ENCODE measurements at regions not wholly inside any gene's neighbourhood (a gene's known extent, or its start where the extent isn't known, plus 50 kb on each side); places are given as distances from the start of the nearest gene placed in this dataset.

- TF ChIP-seq CTCF (IDR thresholded peaks at IDR 0.05; ENCODE audit: unreplicated experiment), result no peak
- Mint-ChIP-seq H3K27ac (ENCODE audit: unreplicated experiment) (no peak overlapping the region), H3K4me1 (ENCODE audit: low read depth, unreplicated experiment) (no peaks in the 10 kb centered on the region), H3K27me3 (ENCODE audit: unreplicated experiment) (no peaks in the 10 kb centered on the region), H3K36me3 (ENCODE audit: insufficient read depth, unreplicated experiment) (no peaks in the 10 kb centered on the region), H3K9me3 (ENCODE audit: low read depth, unreplicated experiment) (no peaks in the 10 kb centered on the region), H3K4me3 (ENCODE audit: low read depth, unreplicated experiment) (no peak overlapping the region)
- DNase-seq, result no peak
- BruUV-seq (replicated peaks), result no TSS peak
- intact Hi-C loops (cut with micrococcal nuclease; ENCODE audit: unreplicated experiment), result no loop called here
- CTCF ChIA-PET, result no interaction called here
Measured at GRCh38 chr4:121237069-121237399, 72.9 kb upstream of the TNIP3 start.

GRCh38 chr4:121236353-121237068 lies 72.4 kb upstream of the TNIP3 start:
- no peaks in the 10 kb centered on the region for H3K27me3 Mint-ChIP-seq (ENCODE audit: unreplicated experiment)
- H3K4me3 Mint-ChIP-seq (ENCODE audit: low read depth, unreplicated experiment), result no peak overlapping the region
- no peak overlapping the region for H3K27ac Mint-ChIP-seq (ENCODE audit: unreplicated experiment)
- no peak for DNase-seq
- H3K9me3 Mint-ChIP-seq (ENCODE audit: low read depth, unreplicated experiment), result no peaks in the 10 kb centered on the region
- H3K4me1 Mint-ChIP-seq (ENCODE audit: low read depth, unreplicated experiment), result no peaks in the 10 kb centered on the region
- intact Hi-C loops (cut with micrococcal nuclease; ENCODE audit: unreplicated experiment), result no loop called here
- no TSS peak for BruUV-seq (replicated peaks)
- H3K36me3 Mint-ChIP-seq (ENCODE audit: insufficient read depth, unreplicated experiment), result no peaks in the 10 kb centered on the region
- CTCF ChIA-PET, result no interaction called here
- TF ChIP-seq CTCF (IDR thresholded peaks at IDR 0.05; ENCODE audit: unreplicated experiment), result no peak

GRCh38 chr4:121233982-121234381 lies 69.9 kb upstream of the TNIP3 start:
- no peaks in the 10 kb centered on the region for H3K36me3 Mint-ChIP-seq (ENCODE audit: insufficient read depth, unreplicated experiment)
- H3K27ac Mint-ChIP-seq (ENCODE audit: unreplicated experiment), result no peak overlapping the region
- CTCF ChIA-PET, result no interaction called here
- intact Hi-C loops (cut with micrococcal nuclease; ENCODE audit: unreplicated experiment), result no loop called here
- H3K4me3 Mint-ChIP-seq (ENCODE audit: low read depth, unreplicated experiment), result no peak overlapping the region
- H3K27me3 Mint-ChIP-seq (ENCODE audit: unreplicated experiment), result no peaks in the 10 kb centered on the region
- no peaks in the 10 kb centered on the region for H3K9me3 Mint-ChIP-seq (ENCODE audit: low read depth, unreplicated experiment)
- TF ChIP-seq CTCF (IDR thresholded peaks at IDR 0.05; ENCODE audit: unreplicated experiment), result no peak
- no peaks in the 10 kb centered on the region for H3K4me1 Mint-ChIP-seq (ENCODE audit: low read depth, unreplicated experiment)
- DNase-seq, result no peak
- BruUV-seq (replicated peaks), result no TSS peak

GRCh38 chr4:121229993-121230392 lies 65.9 kb upstream of the TNIP3 start:
- BruUV-seq (replicated peaks), result no TSS peak
- Mint-ChIP-seq H3K4me1 (ENCODE audit: low read depth, unreplicated experiment) (peaks cover 14% of the 10 kb centered on the region), H3K36me3 (ENCODE audit: insufficient read depth, unreplicated experiment) (no peaks in the 10 kb centered on the region), H3K9me3 (ENCODE audit: low read depth, unreplicated experiment) (no peaks in the 10 kb centered on the region), H3K4me3 (ENCODE audit: low read depth, unreplicated experiment) (no peak overlapping the region), H3K27me3 (ENCODE audit: unreplicated experiment) (no peaks in the 10 kb centered on the region), H3K27ac (ENCODE audit: unreplicated experiment) (no peak overlapping the region)
- CTCF ChIA-PET, result no interaction called here
- TF ChIP-seq CTCF (IDR thresholded peaks at IDR 0.05; ENCODE audit: unreplicated experiment), result no peak
- no peak for DNase-seq
- intact Hi-C loops (cut with micrococcal nuclease; ENCODE audit: unreplicated experiment), result no loop called here
